ENCODE measurements at regions not wholly inside any gene's neighbourhood (a gene's known extent, or its start where the extent isn't known, plus 50 kb on each side); places are given as distances from the start of the nearest gene placed in this dataset.

- no peak for DNase-seq
Measured at GRCh38 chr6:44561060-44561623, 173.6 kb downstream of the CDC5L start.

DNA sequence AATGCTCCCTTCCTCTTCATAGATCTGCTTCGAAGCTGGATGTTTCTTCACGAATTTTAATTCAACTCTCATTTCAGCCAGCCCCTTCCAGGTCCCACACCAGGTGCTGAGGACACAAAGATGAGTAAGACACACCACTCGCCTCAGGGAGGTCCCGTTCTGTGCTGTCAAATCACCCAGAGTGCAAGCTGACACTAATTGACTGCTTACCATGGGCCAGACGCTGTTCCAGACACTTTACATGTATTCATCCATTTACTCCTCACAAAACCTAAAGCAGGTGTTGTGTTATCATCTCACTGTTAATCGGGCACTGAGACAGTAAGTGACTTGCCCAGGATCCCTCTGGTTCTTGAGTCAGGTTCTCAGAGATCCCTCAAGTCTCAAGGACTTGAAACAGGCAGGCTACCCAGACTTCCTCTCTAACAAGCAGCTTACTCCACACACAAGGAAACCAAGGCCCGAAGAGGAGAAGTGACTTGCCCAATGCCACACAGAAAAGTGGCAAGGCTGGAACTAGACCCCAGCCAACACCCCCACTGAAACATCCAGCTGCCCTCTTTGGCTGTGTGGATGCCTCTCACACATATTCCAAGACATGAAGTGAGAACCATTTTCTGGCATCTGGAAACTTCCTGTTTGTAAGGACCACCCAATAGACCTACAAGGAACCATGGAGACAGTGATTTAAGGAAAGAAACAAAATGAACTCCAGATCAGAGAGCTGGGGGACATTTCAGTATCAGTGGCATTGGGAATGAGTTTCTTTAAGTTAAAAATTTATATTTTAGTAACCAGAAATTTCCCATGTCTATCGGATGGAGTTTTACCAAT, 174.5 kb downstream of the CDC5L start:
- no peak for DNase-seq

DNA sequence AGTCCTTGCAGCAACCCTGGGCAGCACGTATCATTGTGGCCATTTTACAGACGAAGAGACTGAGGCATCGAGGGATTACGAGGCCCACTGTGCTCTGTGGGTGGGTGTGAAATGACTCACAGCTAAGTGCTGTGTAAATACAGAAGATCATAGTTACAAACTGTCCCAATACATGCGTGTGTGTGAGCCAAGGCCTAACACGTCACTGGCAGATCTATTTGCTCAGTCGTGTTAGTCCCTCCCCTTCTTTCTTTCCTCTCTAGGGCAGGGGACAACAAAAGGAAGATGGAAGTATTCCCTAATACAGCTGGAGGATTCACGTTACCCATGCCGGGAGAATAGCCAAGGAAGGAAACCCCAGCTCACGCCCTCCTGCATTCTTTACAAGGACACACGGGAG, 175.9 kb downstream of the CDC5L start:
- no peak for DNase-seq

DNA sequence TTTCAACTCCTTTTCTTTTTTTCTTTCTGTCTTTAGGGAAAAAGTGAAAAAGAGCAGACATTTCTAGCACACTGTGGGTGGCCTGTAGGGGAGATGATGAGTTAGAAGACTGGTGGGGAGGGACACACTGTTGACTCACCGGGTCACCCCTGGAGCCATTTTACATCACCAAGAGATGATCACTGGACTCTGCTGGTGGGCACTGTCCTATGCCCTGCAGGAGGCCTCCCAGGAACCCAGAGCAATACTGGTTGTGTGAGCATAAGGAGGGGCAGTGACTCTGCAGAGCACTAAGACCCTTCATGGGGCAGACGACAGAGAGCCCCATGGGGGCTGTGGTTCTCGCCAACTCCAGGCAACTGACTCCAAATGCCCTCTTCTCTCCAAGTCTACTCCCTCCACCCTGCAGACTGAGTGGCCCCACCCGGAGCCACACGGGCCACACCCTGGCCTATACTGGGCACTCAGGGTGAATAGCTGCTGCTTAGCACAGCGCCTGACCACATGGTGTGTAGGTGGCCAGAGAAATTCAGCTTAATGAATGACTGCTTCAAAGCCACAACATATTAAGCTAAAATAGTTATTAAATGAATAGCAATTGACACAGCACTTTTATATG, 177.5 kb downstream of the CDC5L start:
- no peak for DNase-seq

DNA sequence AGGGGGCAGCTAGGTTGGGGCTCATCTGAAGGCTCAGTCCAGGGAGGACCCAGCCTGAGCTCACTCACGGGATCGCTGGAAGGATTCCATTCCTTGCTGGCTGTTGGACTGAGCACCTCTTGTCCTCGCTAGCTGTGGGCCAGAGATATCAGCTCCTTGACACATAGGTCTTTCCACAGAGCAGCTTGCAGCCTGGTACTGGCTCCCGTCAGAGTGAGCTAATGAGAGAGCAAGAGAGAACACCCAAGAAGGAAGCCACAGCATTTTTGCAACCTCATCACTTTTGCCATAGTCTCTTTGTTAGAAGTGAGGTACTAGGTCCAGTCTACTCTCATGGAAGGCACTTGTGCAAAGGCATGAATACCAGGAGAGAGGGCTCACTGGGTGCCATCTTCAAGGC, 179.9 kb downstream of the CDC5L start:
- DNase-seq = no peak

DNA sequence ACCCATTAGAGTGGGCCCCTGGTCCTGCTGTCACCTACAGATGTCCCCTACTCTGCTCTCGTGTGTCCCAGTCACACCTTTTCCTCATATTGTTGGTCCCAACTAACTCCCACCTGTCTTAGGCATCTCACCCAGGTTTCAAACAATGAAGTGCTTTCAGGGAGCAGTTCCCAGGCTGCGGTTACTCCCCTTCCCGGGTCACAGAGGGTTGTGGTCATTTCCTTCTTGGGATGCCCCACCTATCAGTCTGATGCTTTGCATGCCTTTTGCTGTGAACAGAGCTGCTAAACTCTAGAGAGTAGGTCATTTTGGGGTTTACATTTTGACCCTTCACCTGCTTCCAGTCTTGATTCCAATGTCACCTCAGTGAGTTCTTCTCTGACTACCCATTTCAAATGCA, 181.6 kb downstream of the CDC5L start:
- no peak for DNase-seq

DNA sequence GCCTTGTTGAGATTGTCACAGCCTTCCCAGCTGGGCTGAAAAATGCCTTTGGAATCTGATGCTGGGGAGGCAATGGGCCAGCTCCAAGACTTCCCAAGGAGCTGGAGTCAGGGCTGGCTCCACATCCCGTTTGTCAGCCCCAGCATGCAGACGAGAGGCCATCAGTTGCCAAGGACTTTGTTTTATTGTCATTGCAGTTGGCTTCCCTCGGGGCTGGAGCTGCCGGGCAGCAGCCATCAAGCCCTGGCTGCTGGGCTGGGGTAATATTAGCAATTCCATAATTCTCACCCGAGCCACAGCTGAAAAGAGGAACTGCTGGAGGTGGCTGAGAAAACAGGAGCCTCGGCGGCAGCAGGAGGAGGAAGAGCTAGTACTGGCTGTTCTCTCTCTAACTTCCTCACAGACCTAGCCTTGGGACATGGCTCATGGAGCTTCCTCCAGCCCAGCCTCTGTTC, 182.5 kb downstream of the CDC5L start:
- DNase-seq = peak; percentile 0

GRCh38 chr6:44571510-44571909, 184.0 kb downstream of the CDC5L start:
- DNase-seq = no peak

GRCh38 chr6:44572346-44572745, 184.8 kb downstream of the CDC5L start:
- DNase-seq = no peak

GRCh38 chr6:44575644-44576043, 188.1 kb downstream of the CDC5L start:
- no peak for DNase-seq

DNA sequence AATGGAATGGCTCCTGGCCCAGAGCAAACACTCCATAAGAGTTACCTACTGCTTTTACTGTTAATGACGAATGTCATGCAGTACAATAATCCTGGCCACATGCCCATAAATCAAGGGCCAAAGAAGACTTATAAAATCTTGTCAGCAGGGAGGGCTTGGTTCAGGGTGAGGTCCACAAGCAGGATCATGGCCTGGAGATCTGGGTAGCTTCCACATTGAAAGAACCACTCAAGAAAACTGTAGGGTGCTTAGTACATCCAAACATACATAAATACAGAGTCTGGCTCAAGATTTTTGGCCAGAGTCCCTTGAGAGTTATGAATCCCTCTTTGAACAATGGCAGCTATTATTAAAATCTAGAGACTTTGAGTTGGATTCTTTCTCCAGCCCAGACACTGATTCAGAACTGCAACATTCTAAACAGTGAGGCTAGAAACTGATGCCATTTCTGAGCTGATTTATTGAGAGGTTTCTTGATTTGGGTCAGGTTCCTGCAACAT, 188.7 kb downstream of the CDC5L start:
- DNase-seq = no peak

GRCh38 chr6:44580901-44581300, 193.4 kb downstream of the CDC5L start:
- DNase-seq = no peak

- DNase-seq = no peak
Measured at GRCh38 chr6:44582930-44583329, 195.4 kb downstream of the CDC5L start.

DNA sequence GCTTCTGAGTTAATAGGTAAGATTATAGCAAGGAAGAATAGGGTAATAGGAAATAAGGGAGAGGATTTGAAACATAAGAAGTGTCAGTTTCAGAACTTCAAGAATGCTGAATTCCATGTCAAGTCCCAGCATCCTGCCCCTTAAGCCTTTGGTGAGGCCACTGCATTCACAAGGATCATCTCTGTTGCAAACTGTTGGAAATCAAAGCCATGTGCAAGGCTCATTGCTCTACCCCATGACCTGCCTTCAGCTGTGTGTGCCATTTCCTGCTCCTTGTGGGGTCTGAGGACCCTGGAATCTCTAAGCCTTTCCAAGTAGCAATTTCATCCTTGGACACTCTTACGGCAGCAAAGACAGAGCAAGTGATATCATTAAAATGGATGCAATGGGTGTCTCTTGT, 203.0 kb downstream of the CDC5L start:
- DNase-seq = no peak

- peak; percentile 48 for DNase-seq
Measured at GRCh38 chr6:44593539-44593944, 206.0 kb downstream of the CDC5L start.

GRCh38 chr6:44594481-44594880, 207.0 kb downstream of the CDC5L start:
- DNase-seq = no peak

DNA sequence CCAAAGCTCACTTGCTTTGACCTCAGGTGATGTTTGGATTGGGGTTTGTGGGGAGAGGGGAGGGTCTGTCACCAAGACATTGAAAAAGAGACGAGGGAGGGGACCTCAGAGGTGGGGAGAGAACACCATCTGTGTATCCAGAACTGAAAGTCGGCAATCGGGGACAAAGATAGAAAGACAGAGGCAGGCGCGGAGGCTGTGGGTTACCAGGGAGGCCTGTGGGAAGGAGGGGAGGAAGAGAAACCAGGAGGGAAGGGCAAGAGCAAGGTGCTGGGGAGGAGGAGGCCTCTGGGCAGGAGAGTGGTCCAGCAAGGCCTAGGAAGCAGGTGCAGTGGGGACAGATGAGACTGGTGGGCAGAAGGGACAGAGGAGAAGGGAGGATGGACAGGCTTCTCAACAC, 211.2 kb downstream of the CDC5L start:
- DNase-seq = no peak

DNA sequence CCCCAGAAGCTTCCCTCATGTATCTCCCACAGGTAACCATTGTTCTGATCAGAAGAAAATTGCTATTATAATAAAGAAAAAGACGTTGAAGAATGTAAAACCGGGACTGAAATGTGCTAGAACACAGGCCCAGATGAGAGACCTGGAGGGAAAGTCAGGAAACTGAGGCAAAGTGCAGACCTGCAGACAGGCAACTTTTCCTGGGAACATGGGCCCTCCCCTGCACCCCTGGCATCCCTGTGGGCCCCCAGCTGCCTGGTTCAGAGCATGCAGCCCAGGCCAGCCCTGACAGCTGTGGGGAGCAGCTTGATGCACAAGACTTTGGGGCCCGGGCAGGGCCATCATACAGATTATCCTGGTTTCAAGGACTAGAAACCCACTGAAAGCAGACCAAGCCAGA, 212.2 kb downstream of the CDC5L start:
- DNase-seq = no peak

DNA sequence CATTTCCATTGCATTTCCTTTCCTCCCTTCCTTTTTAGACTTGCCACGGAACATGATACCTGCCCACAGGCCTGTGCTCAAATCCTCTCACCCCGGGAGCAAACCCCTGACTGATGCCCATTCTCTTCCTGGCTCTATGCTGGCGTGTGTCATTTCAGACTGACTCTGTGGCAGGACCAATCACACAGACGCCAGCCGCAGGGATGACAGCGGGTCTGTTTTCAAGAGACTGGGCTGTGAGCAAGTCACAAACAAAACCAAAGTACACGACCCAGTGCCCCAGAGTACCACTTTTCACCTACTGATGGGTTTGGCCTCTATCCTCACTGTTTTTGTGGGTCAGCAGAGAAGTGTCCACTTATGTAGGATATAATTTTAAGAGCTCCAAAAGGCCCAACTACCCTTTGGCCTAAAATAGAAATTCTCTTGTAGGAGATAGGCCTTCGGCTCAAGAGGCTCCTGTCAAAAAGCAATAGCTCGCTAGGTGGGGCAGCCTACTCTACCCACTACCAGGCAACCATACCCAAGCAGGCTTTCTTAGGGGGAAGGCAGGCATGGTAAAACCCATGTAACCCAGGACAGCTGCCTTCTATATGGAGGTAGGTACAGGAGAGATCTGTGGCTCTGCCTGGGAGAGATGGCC, 215.7 kb downstream of the CDC5L start:
- no peak for DNase-seq

DNA sequence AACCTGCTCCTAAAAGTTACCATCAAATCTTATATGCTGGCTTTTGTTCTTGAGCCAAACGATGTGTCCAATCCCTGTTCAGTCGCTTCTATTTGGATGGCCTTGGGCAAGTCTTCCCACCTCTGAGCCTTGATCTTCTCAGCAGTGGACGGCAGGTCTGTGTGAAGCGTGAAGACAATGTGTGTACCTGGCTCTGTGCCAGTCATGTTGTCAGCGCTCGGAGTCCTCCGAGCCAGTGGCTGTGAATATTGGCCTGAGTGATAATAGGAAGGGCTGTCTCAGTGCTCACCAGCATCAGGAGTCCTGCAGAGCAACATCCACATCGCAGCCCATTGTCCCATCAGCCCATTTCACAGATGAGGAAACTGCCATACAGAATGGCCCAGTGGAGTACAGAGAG, 219.0 kb downstream of the CDC5L start:
- no peak for DNase-seq

DNA sequence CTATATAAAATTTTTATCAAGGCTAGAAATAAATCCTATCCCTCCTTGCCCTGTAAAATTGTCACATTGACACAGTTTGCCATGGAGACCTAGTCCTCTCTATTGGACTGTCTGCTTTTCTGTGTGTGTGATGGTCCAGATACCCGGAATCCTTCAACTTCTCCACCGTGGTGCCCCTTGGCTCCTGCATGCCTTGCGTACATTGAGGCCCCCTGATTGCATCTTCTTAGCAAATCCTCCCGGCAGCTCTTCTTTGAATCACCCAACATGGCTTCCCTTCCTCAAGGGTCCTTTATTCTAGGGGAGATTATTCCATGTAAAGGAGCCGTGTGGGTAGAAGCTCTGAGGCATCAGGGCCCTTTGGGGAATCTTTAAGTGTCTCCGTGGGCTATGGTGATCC, 219.5 kb downstream of the CDC5L start:
- DNase-seq = no peak

DNA sequence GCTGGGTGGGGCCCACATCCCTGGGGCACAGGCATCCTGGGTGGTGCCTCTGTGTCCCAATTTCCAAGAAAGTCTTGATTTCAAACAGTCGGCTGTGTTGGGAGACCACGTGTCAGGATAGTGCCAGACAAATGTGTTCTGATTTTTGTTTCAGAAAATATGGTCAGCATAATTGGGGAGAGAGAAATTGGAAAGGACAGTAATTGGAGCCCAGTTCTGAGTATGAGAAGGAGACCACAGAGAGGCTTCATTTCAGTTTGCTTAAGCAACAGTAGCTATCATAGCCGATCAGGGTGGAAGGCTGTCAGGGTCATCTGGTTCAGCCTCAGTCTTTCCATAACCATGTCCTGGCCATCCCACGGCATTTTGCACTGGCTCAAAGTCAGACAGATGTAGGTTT, 220.7 kb downstream of the CDC5L start:
- DNase-seq = no peak

- no peak for DNase-seq
Measured at GRCh38 chr6:44609051-44609612, 221.6 kb downstream of the CDC5L start.
